GM23338 (cell line): ENCODE measurements at regions not wholly inside any gene's neighbourhood (a gene's known extent, or its start where the extent isn't known, plus 50 kb on each side); places are given as distances from the start of the nearest gene placed in this dataset.

ENCODE experiments used
- CREB1 ChIP-seq: fragments of 250-450 bp; sonication (Bioruptor Pico); IDR thresholded peaks from 2 replicates; pipeline ENCODE4 v1.5.0; 2020; ENCODE audit warnings: low read depth, mild to moderate bottlenecking, moderate library complexity
- EZH2 ChIP-seq: fragments of 200-600 bp; sonication (generic); IDR thresholded peaks from one replicate; pipeline ENCODE4 v1.8.0; 2017; ENCODE audit warnings: antibody characterized with exemption, mild to moderate bottlenecking, low read depth; ENCODE audit not compliant: unreplicated experiment
- EZH2phosphoT487 ChIP-seq: fragments of 200-600 bp; sonication (generic); IDR thresholded peaks from one replicate; pipeline ENCODE4 v1.8.1; 2018; ENCODE audit warnings: antibody characterized with exemption; ENCODE audit not compliant: unreplicated experiment
- JUNB ChIP-seq: IDR thresholded peaks from one replicate; pipeline ENCODE4 v1.6.1; 2016; ENCODE audit warnings: antibody characterized with exemption; ENCODE audit not compliant: unreplicated experiment
- POLR2AphosphoS5 ChIP-seq: IDR thresholded peaks from 2 replicates; pipeline ENCODE4 v1.6.1; 2016; ENCODE audit warnings: antibody characterized with exemption, low read depth
- ZNF114 ChIP-seq: fragments of 250-450 bp; sonication (Bioruptor Pico); IDR thresholded peaks from 2 replicates; pipeline ENCODE4 v1.5.0; 2020; ENCODE audit warnings: mild to moderate bottlenecking, moderate library complexity
- ZNF331 ChIP-seq: fragments of 250-450 bp; sonication (Bioruptor Pico); IDR thresholded peaks from 2 replicates; pipeline ENCODE4 v1.5.0; 2020; ENCODE audit warnings: low read depth, mild to moderate bottlenecking, moderate library complexity
- TF ChIP-seq, protein P1 (sequence below), 2 experiments: fragments of 200-600 bp in 1 of 2; sonication (generic) in 1 of 2; conservative IDR thresholded peaks; 2 replicates each; pipeline versions ENCODE4 v1.5.1 to v1.6.1; 2016 to 2017; ENCODE audit warnings: antibody characterized with exemption in 2 of 2, low read depth in 2 of 2, mild to moderate bottlenecking in 2 of 2, moderate library complexity in 1 of 2
- TF ChIP-seq, protein P2 (sequence below): IDR thresholded peaks from one replicate; pipeline ENCODE4 v1.6.1; 2018; ENCODE audit warnings: antibody characterized with exemption; ENCODE audit not compliant: unreplicated experiment
- TF ChIP-seq, protein P3 (sequence below): IDR thresholded peaks from 2 replicates; pipeline ENCODE4 v1.6.1; 2016; ENCODE audit warnings: antibody characterized with exemption

- TF ChIP-seq POLR2AphosphoS5 (no peak), EZH2 (no peak), CREB1 (CRISPR knock-in tag) (no peak), JUNB (no peak), EZH2phosphoT487 (no peak), ZNF331 (CRISPR knock-in tag) (no peak), ZNF114 (CRISPR knock-in tag) (no peak)
- TF ChIP-seq, protein P1, sequence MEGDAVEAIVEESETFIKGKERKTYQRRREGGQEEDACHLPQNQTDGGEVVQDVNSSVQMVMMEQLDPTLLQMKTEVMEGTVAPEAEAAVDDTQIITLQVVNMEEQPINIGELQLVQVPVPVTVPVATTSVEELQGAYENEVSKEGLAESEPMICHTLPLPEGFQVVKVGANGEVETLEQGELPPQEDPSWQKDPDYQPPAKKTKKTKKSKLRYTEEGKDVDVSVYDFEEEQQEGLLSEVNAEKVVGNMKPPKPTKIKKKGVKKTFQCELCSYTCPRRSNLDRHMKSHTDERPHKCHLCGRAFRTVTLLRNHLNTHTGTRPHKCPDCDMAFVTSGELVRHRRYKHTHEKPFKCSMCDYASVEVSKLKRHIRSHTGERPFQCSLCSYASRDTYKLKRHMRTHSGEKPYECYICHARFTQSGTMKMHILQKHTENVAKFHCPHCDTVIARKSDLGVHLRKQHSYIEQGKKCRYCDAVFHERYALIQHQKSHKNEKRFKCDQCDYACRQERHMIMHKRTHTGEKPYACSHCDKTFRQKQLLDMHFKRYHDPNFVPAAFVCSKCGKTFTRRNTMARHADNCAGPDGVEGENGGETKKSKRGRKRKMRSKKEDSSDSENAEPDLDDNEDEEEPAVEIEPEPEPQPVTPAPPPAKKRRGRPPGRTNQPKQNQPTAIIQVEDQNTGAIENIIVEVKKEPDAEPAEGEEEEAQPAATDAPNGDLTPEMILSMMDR (conservative IDR thresholded peaks at IDR 0.05; ENCODE audit: low read depth in 2 of 2), result peak in 1 of 2 experiments; percentile 68; a peak in 3 of 4 replicates
- TF ChIP-seq, protein P2, sequence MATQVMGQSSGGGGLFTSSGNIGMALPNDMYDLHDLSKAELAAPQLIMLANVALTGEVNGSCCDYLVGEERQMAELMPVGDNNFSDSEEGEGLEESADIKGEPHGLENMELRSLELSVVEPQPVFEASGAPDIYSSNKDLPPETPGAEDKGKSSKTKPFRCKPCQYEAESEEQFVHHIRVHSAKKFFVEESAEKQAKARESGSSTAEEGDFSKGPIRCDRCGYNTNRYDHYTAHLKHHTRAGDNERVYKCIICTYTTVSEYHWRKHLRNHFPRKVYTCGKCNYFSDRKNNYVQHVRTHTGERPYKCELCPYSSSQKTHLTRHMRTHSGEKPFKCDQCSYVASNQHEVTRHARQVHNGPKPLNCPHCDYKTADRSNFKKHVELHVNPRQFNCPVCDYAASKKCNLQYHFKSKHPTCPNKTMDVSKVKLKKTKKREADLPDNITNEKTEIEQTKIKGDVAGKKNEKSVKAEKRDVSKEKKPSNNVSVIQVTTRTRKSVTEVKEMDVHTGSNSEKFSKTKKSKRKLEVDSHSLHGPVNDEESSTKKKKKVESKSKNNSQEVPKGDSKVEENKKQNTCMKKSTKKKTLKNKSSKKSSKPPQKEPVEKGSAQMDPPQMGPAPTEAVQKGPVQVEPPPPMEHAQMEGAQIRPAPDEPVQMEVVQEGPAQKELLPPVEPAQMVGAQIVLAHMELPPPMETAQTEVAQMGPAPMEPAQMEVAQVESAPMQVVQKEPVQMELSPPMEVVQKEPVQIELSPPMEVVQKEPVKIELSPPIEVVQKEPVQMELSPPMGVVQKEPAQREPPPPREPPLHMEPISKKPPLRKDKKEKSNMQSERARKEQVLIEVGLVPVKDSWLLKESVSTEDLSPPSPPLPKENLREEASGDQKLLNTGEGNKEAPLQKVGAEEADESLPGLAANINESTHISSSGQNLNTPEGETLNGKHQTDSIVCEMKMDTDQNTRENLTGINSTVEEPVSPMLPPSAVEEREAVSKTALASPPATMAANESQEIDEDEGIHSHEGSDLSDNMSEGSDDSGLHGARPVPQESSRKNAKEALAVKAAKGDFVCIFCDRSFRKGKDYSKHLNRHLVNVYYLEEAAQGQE, result no peak
- TF ChIP-seq, protein P3, sequence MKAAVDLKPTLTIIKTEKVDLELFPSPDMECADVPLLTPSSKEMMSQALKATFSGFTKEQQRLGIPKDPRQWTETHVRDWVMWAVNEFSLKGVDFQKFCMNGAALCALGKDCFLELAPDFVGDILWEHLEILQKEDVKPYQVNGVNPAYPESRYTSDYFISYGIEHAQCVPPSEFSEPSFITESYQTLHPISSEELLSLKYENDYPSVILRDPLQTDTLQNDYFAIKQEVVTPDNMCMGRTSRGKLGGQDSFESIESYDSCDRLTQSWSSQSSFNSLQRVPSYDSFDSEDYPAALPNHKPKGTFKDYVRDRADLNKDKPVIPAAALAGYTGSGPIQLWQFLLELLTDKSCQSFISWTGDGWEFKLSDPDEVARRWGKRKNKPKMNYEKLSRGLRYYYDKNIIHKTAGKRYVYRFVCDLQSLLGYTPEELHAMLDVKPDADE, result no peak
Observed at GRCh38 chr3:176633511-176633910, 563.8 kb downstream of the TBL1XR1 start.
